ENCODE measurements at regions not wholly inside any gene's neighbourhood (a gene's known extent, or its start where the extent isn't known, plus 50 kb on each side); places are given as distances from the start of the nearest gene placed in this dataset.

DNA sequence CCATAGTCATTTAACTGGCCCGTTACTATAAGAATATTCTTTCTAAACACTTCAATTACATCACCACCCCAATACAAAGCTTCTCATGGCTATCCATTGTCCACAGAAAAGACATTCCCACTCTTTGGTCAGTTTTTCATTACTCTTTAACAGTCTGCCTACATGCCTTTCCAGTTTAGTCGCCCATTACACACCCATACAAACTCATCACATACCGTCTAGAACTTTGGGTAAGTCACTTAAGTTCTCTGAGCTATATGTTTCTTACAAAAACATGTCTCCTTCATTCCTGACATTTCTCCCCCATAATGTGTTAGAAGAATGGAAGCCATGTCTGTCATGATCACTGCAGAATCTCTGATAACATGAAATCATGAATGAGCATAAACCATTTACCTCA is 108.2 kb upstream of the STK17B start:
- H3K9me3 ChIP-seq (ENCODE audit: control insufficient read depth, low read depth, low read length): no peaks in the 10 kb centered on the region
- no peak overlapping the region for H3K27ac Mint-ChIP-seq
- H3K18ac ChIP-seq (ENCODE audit: insufficient read length, low read depth, low read length): no peak overlapping the region
- H3K4me3 Mint-ChIP-seq: no peak overlapping the region
- DNase-seq: no peak
- peaks cover 3 to 7% (median 5%) of the 10 kb centered on the region in 3 experiments; a peak in 6 of 7 replicates for H3K36me3 Mint-ChIP-seq (ENCODE audit: insufficient read depth in 1 of 3, low read depth in 3 of 3)
- no peak overlapping the region for H4K91ac ChIP-seq (ENCODE audit: insufficient read length, low read depth, low read length)
- H3K27ac ChIP-seq (ENCODE audit: insufficient read length, low read depth, low read length): no peak overlapping the region
- no peak overlapping the region for H2AK5ac ChIP-seq (ENCODE audit: insufficient read length, low read length)
- H4K20me1 ChIP-seq (ENCODE audit: control insufficient read depth, insufficient read depth, insufficient read length): no peaks in the 10 kb centered on the region
- H3T11ph ChIP-seq (ENCODE audit: low read length): no peak overlapping the region
- no peaks in the 10 kb centered on the region for H3K79me1 ChIP-seq (ENCODE audit: insufficient read depth, low read depth, low read length, poor library complexity, severe bottlenecking)
- no peak overlapping the region for H3K4ac ChIP-seq (ENCODE audit: low read depth, low read length)
- H3K27me3 Mint-ChIP-seq (ENCODE audit: low read depth): no peaks in the 10 kb centered on the region
- TF ChIP-seq, protein P1, sequence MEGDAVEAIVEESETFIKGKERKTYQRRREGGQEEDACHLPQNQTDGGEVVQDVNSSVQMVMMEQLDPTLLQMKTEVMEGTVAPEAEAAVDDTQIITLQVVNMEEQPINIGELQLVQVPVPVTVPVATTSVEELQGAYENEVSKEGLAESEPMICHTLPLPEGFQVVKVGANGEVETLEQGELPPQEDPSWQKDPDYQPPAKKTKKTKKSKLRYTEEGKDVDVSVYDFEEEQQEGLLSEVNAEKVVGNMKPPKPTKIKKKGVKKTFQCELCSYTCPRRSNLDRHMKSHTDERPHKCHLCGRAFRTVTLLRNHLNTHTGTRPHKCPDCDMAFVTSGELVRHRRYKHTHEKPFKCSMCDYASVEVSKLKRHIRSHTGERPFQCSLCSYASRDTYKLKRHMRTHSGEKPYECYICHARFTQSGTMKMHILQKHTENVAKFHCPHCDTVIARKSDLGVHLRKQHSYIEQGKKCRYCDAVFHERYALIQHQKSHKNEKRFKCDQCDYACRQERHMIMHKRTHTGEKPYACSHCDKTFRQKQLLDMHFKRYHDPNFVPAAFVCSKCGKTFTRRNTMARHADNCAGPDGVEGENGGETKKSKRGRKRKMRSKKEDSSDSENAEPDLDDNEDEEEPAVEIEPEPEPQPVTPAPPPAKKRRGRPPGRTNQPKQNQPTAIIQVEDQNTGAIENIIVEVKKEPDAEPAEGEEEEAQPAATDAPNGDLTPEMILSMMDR (conservative IDR thresholded peaks at IDR 0.05): no peak
- no CpG with 5 or more reads among the region's 3 CpGs for WGBS (ENCODE audit: extremely low coverage, insufficient read length, low lambda C conversion rate)
- no peaks in the 10 kb centered on the region for H3K27me3 ChIP-seq (ENCODE audit: insufficient read depth, low read length)
- peaks cover 6% of the 10 kb centered on the region in 2 experiments for H3K4me1 Mint-ChIP-seq
- H3K4me1 ChIP-seq (ENCODE audit: insufficient read depth, low read length): no peaks in the 10 kb centered on the region
- no peak overlapping the region for H3K23ac ChIP-seq (ENCODE audit: insufficient read length, low read depth, low read length)
- no peak overlapping the region for H3K9ac ChIP-seq (ENCODE audit: extremely low read depth, insufficient read length, low read length)
- no peak overlapping the region for H2BK120ac ChIP-seq (ENCODE audit: low read depth, low read length, poor library complexity, severe bottlenecking)
- H4K8ac ChIP-seq (replicated peaks; ENCODE audit: insufficient read length, low read depth, low read length): no peak overlapping the region
- no peak overlapping the region for H2BK5ac ChIP-seq (ENCODE audit: insufficient read length, low read length)
- peaks cover 3 to 8% of the 10 kb centered on the region in 2 experiments for H3K9me3 Mint-ChIP-seq
- H4K5ac ChIP-seq (ENCODE audit: insufficient read length, low read depth, low read length): no peak overlapping the region
- no peaks in the 10 kb centered on the region for H3K23me2 ChIP-seq (ENCODE audit: insufficient read length, low read depth, low read length, poor library complexity, severe bottlenecking)
- H3K14ac ChIP-seq (ENCODE audit: insufficient read depth, low read length): no peak overlapping the region
- no peak overlapping the region for H2BK15ac ChIP-seq (ENCODE audit: low read depth, low read length)
- no peak overlapping the region for H2BK12ac ChIP-seq (ENCODE audit: insufficient read length, low read depth, low read length)
- no peaks in the 10 kb centered on the region for H3K79me2 ChIP-seq (ENCODE audit: insufficient read depth, low read length)
- no peak overlapping the region for H2AFZ ChIP-seq (ENCODE audit: low read length)
- no peak overlapping the region for H3K56ac ChIP-seq (ENCODE audit: insufficient read length, low read depth, low read length)
- no peak overlapping the region for H3K4me2 ChIP-seq (ENCODE audit: insufficient read depth, insufficient read length, low read length)
- no peak overlapping the region for H2BK20ac ChIP-seq (ENCODE audit: low read depth, low read length, poor library complexity, severe bottlenecking)

Measured in H9 (cell line).